ENCODE measurements at regions not wholly inside any gene's neighbourhood (a gene's known extent, or its start where the extent isn't known, plus 50 kb on each side); places are given as distances from the start of the nearest gene placed in this dataset.

GRCh38 chr7:70893422-70893821 lies 238.5 kb upstream of the GALNT17 start:
- TF ChIP-seq EZH2phosphoT487 (IDR thresholded peaks at IDR 0.05; ENCODE audit: insufficient read depth, low read depth) (no peak), EZH2 (IDR thresholded peaks at IDR 0.05; ENCODE audit: insufficient read depth, poor library complexity, severe bottlenecking) (no peak)

All from GM23248 (cell line).